ENCODE measurements at regions not wholly inside any gene's neighbourhood (a gene's known extent, or its start where the extent isn't known, plus 50 kb on each side); places are given as distances from the start of the nearest gene placed in this dataset.

DNA sequence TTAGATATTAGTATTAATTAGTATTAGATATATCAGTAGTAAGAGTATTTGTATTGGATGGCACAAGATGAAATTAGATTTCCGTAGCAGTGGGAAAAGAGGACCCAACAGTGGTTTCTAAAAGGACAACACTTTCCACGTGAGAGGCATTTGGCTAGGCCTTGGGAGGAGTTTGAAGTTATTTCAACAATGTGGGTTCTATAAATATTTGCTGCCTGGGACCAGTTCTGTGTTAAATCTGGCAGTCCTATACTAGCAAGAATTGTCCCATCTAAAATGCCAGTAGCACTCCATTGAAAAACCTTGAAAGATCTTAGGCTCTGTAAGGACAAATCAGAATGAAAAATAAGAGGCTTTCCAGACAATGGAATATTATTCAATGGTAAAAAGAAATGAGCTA lies 347.1 kb upstream of the DNAJC19 start:
- DNase-seq (ENCODE audit: low read depth) = no peak
- TF ChIP-seq, protein P1, sequence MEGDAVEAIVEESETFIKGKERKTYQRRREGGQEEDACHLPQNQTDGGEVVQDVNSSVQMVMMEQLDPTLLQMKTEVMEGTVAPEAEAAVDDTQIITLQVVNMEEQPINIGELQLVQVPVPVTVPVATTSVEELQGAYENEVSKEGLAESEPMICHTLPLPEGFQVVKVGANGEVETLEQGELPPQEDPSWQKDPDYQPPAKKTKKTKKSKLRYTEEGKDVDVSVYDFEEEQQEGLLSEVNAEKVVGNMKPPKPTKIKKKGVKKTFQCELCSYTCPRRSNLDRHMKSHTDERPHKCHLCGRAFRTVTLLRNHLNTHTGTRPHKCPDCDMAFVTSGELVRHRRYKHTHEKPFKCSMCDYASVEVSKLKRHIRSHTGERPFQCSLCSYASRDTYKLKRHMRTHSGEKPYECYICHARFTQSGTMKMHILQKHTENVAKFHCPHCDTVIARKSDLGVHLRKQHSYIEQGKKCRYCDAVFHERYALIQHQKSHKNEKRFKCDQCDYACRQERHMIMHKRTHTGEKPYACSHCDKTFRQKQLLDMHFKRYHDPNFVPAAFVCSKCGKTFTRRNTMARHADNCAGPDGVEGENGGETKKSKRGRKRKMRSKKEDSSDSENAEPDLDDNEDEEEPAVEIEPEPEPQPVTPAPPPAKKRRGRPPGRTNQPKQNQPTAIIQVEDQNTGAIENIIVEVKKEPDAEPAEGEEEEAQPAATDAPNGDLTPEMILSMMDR (IDR thresholded peaks at IDR 0.05; ENCODE audit: low read length, missing control alignments) = no peak
- H3K4me3 ChIP-seq (replicated peaks; ENCODE audit: low read depth, low read length) = no peak overlapping the region

DNA sequence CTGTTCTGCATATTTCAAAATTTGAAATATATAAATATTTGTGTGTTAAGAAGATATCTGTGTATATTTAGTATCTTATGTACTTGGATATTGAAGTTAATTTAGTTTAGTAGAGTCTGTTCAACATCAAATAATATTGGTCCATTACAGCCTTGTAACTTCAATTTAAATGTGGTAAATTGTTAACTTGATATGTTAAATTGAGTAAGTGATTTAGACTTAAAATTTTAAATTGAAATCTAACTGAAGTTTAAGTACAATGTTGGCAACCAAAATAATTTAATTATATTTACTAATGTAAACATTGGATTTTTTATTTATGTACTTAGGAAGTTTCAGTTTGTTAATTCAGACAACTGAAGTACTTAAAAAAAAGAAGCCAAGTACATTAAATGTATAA lies 343.9 kb upstream of the DNAJC19 start:
- DNase-seq (ENCODE audit: low read depth) = no peak
- TF ChIP-seq, protein P1 (IDR thresholded peaks at IDR 0.05; ENCODE audit: low read length, missing control alignments) = no peak

DNA sequence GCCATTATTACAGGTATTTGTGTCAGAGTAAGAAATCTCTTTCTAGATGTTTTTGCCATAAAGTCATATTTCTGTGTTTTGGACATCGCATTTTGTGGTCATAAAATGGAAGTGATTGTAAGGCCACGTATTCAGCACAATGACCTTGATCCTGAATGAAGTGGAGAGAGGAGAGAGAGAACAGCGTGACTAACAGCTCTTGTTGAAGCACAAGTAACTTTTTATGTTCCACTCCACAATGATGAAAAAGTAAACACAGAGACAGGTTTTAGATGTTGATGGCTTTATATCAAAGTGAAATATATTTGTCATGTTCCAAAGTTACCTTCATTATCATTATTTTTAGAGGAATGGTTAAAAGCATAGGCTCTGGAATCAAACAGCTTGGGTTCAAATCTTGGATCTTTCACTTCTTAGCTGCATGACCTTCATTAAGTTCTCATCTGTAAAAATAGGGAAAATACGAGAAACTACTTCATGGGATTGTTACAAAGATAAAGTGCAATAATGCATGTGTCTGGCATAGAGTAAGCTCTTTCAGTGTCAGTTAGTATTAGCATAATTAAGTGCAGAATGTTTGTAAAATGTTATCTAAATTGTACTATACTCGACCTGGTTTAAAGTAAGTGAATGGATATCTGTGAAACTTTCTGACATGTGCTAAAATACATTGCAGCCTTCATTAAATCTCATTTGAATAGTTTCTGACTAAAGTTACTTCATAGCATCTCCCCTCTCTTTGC lies 341.5 kb upstream of the DNAJC19 start:
- TF ChIP-seq, protein P1 (IDR thresholded peaks at IDR 0.05; ENCODE audit: low read length, missing control alignments) = no peak
- no peak overlapping the region for H3K4me3 ChIP-seq (replicated peaks; ENCODE audit: low read depth, low read length)
- no peak for DNase-seq (ENCODE audit: low read depth)

More for the DNA sequence above, 343.9 kb upstream of the DNAJC19 start:
- H3K4me3 ChIP-seq (replicated peaks; ENCODE audit: low read depth, low read length) = no peak overlapping the region

DNA sequence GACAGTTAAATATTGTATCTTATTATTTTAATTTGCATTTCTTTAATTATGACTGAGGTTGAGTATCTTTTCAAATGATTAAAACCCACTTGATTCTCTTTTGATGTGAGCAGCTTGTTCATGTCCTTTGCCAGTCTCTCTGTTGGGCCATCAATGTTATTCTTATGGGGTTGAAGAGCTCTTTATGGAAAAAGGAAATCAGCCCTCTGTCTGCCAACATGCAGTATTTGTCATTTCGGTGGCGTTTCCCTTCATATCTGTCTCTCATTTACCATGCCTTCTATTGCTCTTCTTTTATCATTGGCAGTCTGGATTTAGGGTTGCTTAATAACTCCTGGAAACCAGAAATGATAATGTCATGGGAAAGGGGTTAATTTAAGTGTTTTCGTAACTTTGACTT lies 340.7 kb upstream of the DNAJC19 start:
- TF ChIP-seq, protein P1 (IDR thresholded peaks at IDR 0.05; ENCODE audit: low read length, missing control alignments) = no peak
- H3K4me3 ChIP-seq (replicated peaks; ENCODE audit: low read depth, low read length) = no peak overlapping the region
- no peak for DNase-seq (ENCODE audit: low read depth)

DNA sequence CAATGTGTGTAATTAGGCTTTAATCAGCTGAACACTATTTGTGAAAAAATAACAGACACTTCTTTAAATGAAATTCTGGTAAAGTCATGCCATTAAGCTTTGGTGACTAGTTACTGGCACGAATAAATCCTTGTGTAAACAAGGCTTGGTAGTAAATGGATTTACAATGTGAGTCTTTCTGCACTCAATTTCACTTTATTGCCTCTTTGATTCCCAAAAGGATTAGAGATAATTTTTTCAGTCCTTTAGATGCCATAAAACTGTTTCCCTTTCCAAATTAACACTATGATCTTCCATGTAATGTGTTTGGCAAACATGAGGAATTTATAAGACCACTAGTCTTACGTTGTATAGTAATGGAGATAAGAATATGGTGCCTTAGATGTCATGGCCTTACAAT lies 339.5 kb upstream of the DNAJC19 start:
- H3K4me3 ChIP-seq (replicated peaks; ENCODE audit: low read depth, low read length) = no peak overlapping the region
- TF ChIP-seq, protein P1 (IDR thresholded peaks at IDR 0.05; ENCODE audit: low read length, missing control alignments) = no peak
- DNase-seq (ENCODE audit: low read depth) = no peak

DNA sequence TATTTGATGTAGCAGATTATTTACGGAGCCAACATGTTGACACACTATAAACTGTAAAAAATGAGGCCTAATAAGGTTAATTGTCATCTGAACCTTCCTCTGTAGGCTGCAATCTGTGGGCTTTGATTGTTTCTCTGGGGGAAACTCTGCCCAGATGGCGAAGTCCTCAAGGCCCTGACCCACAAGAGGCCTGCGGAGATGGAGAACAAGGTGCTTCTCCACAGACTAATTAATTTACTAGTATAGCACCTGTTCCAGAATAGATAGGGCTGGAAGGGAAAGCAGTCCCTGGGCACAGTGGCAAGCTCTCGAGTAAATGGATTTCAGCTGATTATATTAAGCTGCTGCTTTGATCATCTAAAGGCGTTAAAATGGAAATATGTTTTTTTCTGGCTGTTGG lies 338.8 kb upstream of the DNAJC19 start:
- TF ChIP-seq, protein P1 (IDR thresholded peaks at IDR 0.05; ENCODE audit: low read length, missing control alignments) = no peak
- no peak for DNase-seq (ENCODE audit: low read depth)
- H3K4me3 ChIP-seq (replicated peaks; ENCODE audit: low read depth, low read length) = no peak overlapping the region

DNA sequence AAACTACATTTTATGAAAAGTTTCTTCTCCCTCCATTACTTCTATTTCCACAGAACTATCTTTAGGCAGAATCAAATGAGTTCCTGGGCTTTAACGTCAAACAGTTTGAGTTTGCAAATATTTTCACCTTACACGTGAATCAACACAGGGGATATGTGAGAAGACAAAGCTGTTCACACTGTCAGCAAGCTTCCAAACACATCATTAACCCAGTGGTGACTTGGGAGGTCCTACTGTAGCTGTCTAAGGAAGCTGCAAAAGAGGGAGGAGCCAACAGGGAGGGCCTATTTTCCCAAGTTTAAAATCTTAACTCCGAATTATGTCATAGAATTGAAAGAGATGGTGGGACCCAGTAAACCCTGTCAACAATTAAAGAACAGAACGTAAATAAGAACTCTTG lies 337.8 kb upstream of the DNAJC19 start:
- TF ChIP-seq, protein P1 (IDR thresholded peaks at IDR 0.05; ENCODE audit: low read length, missing control alignments) = no peak
- DNase-seq (ENCODE audit: low read depth) = no peak

More for the DNA sequence above, 337.8 kb upstream of the DNAJC19 start:
- H3K4me3 ChIP-seq (replicated peaks; ENCODE audit: low read depth, low read length) = no peak overlapping the region
